ENCODE measurements at regions not wholly inside any gene's neighbourhood (a gene's known extent, or its start where the extent isn't known, plus 50 kb on each side); places are given as distances from the start of the nearest gene placed in this dataset.

GRCh38 chr4:57491388-57491787 lies 381.2 kb upstream of the IGFBP7 start:
- Mint-ChIP-seq H3K9me3 (no peaks in the 10 kb centered on the region), H3K4me1 (peaks cover 0 to 6% of the 10 kb centered on the region in 2 experiments; a peak in 3 of 4 replicates), H3K27me3 (ENCODE audit: low read depth) (no peaks in the 10 kb centered on the region), H3K27ac (no peak overlapping the region), H3K4me3 (no peak overlapping the region), H3K36me3 (ENCODE audit: insufficient read depth in 1 of 3, low read depth in 3 of 3) (no peaks in the 10 kb centered on the region)
- H3K9me3 ChIP-seq (ENCODE audit: control insufficient read depth, low read depth, low read length), result no peaks in the 10 kb centered on the region
- H3K18ac ChIP-seq (ENCODE audit: insufficient read length, low read depth, low read length), result no peak overlapping the region
- no peak overlapping the region for H4K8ac ChIP-seq (replicated peaks; ENCODE audit: insufficient read length, low read depth, low read length)
- H2BK15ac ChIP-seq (ENCODE audit: low read depth, low read length), result no peak overlapping the region
- H3K23me2 ChIP-seq (ENCODE audit: insufficient read length, low read depth, low read length, poor library complexity, severe bottlenecking), result no peaks in the 10 kb centered on the region
- no peak overlapping the region for H4K91ac ChIP-seq (ENCODE audit: insufficient read length, low read depth, low read length)
- no peak overlapping the region for H2BK12ac ChIP-seq (ENCODE audit: insufficient read length, low read depth, low read length)
- H3K56ac ChIP-seq (ENCODE audit: insufficient read length, low read depth, low read length), result no peak overlapping the region
- no peak overlapping the region for H3K27ac ChIP-seq (ENCODE audit: insufficient read length, low read depth, low read length)
- no peak overlapping the region for H4K5ac ChIP-seq (ENCODE audit: insufficient read length, low read depth, low read length)
- no peak overlapping the region for H3K23ac ChIP-seq (ENCODE audit: insufficient read length, low read depth, low read length)
- no peaks in the 10 kb centered on the region for H3K79me2 ChIP-seq (ENCODE audit: insufficient read depth, low read length)
- DNase-seq, result no peak
- no peak overlapping the region for H2BK20ac ChIP-seq (ENCODE audit: low read depth, low read length, poor library complexity, severe bottlenecking)
- no peak overlapping the region for H3K14ac ChIP-seq (ENCODE audit: insufficient read depth, low read length)
- H4K20me1 ChIP-seq (ENCODE audit: control insufficient read depth, insufficient read depth, insufficient read length), result no peaks in the 10 kb centered on the region
- no peaks in the 10 kb centered on the region for H3K79me1 ChIP-seq (ENCODE audit: insufficient read depth, low read depth, low read length, poor library complexity, severe bottlenecking)
- no peak overlapping the region for H3K4me2 ChIP-seq (ENCODE audit: insufficient read depth, insufficient read length, low read length)
- no peak overlapping the region for H3K9ac ChIP-seq (ENCODE audit: extremely low read depth, insufficient read length, low read length)
- no peak overlapping the region for H2AK5ac ChIP-seq (ENCODE audit: insufficient read length, low read length)
- H2BK5ac ChIP-seq (ENCODE audit: insufficient read length, low read length), result no peak overlapping the region
- H3K27me3 ChIP-seq (ENCODE audit: insufficient read depth, low read length), result no peaks in the 10 kb centered on the region
- H3K4ac ChIP-seq (ENCODE audit: low read depth, low read length), result no peak overlapping the region
- no peak overlapping the region for H2BK120ac ChIP-seq (ENCODE audit: low read depth, low read length, poor library complexity, severe bottlenecking)
- H2AFZ ChIP-seq (ENCODE audit: low read length), result no peak overlapping the region
- H3T11ph ChIP-seq (ENCODE audit: low read length), result no peak overlapping the region
- WGBS (ENCODE audit: extremely low coverage, insufficient read length, low lambda C conversion rate), result no CpG with 5 or more reads among the region's 3 CpGs
- no peaks in the 10 kb centered on the region for H3K4me1 ChIP-seq (ENCODE audit: insufficient read depth, low read length)
- TF ChIP-seq, protein P1, sequence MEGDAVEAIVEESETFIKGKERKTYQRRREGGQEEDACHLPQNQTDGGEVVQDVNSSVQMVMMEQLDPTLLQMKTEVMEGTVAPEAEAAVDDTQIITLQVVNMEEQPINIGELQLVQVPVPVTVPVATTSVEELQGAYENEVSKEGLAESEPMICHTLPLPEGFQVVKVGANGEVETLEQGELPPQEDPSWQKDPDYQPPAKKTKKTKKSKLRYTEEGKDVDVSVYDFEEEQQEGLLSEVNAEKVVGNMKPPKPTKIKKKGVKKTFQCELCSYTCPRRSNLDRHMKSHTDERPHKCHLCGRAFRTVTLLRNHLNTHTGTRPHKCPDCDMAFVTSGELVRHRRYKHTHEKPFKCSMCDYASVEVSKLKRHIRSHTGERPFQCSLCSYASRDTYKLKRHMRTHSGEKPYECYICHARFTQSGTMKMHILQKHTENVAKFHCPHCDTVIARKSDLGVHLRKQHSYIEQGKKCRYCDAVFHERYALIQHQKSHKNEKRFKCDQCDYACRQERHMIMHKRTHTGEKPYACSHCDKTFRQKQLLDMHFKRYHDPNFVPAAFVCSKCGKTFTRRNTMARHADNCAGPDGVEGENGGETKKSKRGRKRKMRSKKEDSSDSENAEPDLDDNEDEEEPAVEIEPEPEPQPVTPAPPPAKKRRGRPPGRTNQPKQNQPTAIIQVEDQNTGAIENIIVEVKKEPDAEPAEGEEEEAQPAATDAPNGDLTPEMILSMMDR (conservative IDR thresholded peaks at IDR 0.05), result no peak
